AML-193 (cell line): ENCODE measurements at regions not wholly inside any gene's neighbourhood (a gene's known extent, or its start where the extent isn't known, plus 50 kb on each side); places are given as distances from the start of the nearest gene placed in this dataset.
"Not testable (repeated sequence)": the region's sequence is repeated elsewhere in the genome, so short reads cannot be mapped to it uniquely, and the experiment has no call there.

Experiments
- DNase-seq, 2 experiments: peaks; one replicate each; lab custom pipeline; 2025; lab: John Stamatoyannopoulos, UW

DNA sequence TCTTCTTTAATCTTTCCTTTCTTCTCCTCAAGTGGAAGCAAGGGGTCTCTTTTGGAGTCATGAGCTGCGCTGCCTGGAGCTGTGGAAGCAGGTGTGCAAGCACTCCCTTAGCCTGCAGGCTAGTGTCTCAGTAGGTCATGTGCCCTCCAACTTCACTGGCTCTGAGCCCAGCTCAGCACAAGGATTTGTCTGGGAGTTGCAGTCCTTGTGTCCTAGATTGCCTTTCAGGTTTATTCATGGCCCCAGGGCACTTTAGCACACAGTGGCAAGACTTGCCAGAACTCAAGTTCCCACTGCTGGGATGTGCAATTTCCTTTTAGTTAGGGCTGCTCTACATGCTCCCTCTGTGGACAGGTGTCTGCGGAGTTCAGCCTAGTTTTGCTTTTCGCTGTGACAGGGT lies 211.7 kb downstream of the LIG4 start:
- DNase-seq = no peak

DNA sequence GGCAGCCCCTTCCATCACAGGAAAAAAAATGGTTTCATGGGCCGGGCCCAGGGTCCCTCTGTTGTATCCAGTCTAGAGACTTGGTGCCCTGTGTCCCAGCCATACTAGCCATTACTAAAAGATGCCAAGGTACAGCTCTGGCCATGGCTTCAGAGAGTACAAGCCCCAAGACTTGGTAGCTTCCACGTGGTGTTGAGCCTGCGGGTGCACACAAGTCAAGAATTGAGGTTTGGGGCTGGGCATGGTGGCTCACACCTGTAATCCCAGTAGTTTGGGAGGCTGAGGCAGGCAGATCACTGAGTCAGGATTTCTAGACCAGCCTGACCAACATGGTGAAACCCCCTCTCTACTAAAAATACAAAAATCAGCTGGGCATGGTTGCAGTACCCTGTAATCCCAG lies 214.3 kb downstream of the LIG4 start:
- no peak for DNase-seq

DNA sequence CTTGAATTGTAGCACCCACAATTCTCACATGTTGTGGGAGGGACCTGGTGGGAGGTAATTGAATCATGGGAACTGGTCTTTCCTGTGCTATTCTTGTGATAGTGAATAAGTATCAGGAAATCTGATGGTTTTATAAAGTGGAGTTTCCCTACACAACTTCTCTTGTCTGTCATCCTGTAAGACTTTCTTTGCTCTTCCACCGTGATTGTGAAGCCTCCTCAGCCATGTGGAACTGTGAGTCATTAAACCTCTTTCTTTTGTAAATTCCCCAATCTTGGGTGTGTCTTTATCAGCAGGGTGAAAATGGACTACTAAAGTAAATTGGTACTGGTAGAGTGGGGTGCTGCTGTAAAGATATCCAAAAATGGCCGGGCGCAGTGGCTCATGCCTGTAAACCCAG lies 215.6 kb downstream of the LIG4 start:
- no peak for DNase-seq

DNA sequence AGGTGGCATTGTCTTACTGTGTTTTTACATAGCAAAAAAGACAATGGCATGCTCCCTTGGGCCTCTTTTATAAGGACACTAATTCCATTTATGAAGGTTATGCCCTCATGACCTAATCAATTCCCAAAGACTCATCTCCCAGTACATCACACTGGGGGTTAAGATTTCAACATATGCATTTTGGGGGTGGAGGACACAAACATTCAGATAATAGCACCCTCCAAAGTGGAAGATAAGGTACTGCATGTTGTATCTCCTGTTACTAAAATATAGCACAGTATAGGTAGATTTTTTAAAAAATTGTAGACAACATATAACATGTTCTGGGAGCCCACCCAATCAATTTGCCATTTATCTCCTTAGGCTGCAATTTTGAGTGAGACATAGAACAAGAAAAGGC lies 221.2 kb downstream of the LIG4 start:
- DNase-seq = no peak

DNA sequence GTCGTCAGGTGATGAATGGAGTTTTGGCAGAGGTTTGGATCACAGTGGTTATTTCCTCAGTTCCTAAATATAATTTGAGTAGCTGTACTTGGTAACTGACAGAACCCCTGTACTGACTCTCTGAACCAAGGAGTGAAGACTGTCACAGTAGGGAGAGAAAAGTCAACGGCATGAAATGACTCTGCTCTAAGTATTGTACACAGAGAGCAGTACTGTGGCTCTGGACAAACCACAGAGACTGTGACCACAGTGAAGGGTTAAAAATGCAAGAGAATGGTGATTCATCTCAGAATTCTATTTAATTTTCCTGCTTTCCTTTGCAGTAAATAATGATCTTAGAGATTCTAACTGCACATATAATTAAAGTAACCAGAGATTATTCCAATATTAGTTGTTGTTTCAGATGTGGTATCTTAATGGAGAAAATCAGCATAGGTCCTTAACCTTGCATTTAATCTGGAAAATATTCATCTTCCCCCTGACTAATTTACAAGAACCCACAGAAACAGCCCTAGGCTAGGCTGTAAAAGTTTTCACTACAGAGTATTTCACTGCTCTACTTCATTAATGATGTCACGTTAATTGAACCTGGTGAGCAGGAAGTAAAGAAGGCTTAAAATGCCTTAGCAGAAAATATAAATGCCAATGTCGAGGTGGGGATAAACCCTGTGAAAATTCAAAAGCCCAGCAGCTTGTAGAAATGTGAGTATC lies 221.9 kb downstream of the LIG4 start:
- DNase-seq = no peak

GRCh38 chr13:107992542-107992941 lies 222.8 kb downstream of the LIG4 start:
- no peak for DNase-seq

GRCh38 chr13:107977071-107977574 lies 238.2 kb downstream of the LIG4 start:
- DNase-seq = no peak

DNA sequence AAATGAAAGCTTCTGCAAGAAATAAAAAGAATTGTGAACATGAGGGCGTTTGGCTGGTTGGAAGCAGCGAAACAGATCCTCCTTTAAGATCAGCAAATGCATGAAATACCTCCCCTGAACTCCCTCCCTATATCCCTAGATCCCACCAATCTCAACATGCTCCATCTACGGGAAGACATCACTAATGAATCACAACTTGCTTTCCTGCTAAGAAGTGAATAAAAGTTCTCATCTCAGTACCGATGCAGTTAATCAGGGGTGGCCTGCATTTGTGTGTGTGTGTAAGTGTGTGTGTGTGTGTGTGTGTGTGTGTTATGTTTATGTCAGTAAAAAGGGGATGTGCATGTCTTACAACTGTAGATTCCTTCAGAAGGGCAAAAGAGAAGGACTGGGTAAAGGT lies 238.7 kb downstream of the LIG4 start:
- DNase-seq = no peak

- DNase-seq = no peak
Measured at GRCh38 chr13:107974409-107974808, 240.9 kb downstream of the LIG4 start.

DNA sequence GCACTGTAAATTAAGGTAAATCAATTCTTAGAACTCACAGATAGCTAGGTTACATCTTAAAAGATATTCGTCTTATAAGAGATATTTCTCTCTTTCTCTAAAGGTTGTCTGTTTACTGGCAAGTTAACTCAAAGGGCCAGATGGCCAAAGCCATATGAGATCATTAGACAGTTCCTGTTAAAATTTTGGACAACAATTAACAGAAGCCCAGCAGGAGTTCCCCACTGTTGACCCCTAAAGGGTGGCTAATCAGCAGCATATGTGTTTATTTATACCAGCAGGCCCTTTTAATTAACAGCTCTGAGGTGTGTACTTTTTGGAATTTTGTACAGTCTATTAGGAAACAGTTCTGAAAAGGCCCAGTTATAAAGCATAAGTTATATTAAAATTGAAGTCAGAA lies 245.8 kb downstream of the LIG4 start:
- no peak for DNase-seq

- DNase-seq = no peak
Measured at GRCh38 chr13:107968470-107968869, 246.9 kb downstream of the LIG4 start.

DNA sequence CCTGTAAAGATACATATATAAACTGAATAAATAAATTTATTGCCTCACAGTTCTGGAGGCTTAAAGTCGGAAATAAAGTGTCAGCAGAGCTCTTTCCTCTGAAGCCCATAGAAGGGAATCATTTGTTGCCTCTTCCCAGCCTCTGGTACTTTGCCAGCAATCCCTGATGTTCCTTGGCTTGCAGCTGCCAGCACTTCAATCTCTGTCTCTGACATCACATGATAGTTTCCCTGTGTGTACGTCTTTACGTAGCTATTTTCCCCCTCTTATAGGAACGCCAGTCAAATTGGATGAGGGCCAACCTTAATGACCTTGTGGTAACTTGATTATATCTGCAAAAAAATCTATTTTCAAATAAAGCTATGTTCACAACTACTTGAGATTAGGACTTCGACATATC lies 250.9 kb downstream of the LIG4 start:
- no peak for DNase-seq

DNA sequence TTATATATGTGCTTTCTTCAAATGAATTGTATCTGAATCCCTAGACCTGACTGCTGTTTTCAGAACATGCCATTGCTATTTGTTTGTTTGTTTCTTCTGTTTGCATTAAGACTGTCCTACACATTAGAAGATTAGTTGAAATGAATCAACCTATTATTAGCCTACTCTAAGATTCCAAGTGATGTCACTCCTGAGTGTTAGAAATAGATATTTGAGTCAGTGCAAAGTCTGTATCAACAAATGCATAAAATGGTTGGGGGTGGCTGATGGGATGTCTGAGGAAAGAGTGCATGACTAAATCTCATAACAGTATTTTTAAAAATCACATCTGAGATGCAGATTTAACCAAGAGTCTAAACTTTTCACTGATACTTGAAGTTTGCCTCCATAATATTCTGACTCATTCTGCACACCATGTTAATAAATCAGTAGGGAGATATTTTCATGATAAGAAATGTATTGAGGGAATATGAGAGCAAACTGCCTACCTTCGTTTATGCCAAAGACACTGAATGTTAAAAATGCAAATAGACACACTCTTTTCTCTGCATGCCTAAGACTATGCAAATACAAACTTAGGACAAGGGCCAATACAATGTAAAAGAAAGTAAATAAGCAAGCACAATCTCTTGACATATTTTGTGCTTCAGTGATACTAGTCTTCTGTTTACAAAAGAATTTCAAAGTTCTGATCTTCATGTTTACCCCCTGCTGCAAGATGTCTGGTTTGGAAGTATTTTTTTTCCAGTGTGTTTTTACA lies 253.3 kb downstream of the LIG4 start:
- DNase-seq = no peak

GRCh38 chr13:107960301-107960700 lies 255.0 kb downstream of the LIG4 start:
- no peak for DNase-seq

- no peak for DNase-seq
Measured at GRCh38 chr13:107956889-107957288, 258.4 kb downstream of the LIG4 start.

DNA sequence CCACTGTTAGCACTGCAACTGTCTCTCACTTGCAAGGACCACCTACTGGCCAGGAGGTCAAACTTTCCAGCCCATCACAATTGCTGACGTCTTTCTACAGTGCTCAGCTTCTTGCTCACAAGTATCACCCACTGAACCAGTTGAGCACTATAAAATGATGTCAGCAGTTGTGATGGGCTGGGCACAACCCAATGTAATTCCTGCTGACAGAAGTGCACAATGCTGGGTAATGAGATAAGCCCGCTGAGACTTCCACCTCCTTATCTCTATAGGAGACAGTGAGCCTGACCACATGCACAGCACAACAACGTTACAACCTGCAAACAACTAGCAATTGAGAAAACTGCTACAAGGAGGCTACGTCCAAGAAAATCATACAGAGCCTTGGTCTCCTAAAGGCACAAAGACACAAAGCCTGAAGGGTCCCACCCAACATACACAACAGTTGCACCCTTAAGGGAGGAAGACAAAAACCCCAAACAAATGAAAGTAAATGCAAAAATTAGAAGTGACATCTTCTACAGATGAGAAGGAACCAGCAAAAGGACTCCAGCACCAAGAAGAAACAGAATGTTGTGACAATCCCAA lies 273.2 kb downstream of the LIG4 start:
- DNase-seq = no peak

- no peak for DNase-seq
Measured at GRCh38 chr13:107941345-107942029, 273.8 kb downstream of the LIG4 start.

- DNase-seq = no peak
Measured at GRCh38 chr13:107937848-107938247, 277.5 kb downstream of the LIG4 start.

GRCh38 chr13:107931056-107931455 lies 284.3 kb downstream of the LIG4 start:
- DNase-seq = no peak

GRCh38 chr13:107928762-107929161 lies 286.6 kb downstream of the LIG4 start:
- DNase-seq = no peak

DNA sequence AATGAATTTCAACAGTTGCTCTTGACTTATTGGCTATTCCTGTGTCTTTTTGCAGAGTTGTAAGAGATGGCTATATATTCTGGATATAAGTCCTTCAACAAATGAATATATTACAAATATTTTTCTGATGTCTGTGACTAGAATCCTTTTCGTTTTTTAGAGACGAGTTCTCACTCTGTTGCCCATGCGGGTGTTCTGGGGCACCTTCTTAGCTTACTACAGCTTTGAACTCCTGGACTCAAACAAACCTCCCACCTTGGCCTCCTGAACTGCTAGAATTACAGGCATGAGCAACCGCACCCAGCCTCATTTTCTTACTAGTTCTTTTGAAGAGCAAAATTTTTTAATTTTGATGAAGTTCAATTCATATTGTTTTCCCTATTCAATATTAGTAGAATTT lies 287.8 kb downstream of the LIG4 start:
- no peak for DNase-seq

GRCh38 chr13:107926515-107926914 lies 288.8 kb downstream of the LIG4 start:
- DNase-seq = not testable (repeated sequence)

- DNase-seq = not testable (repeated sequence)
Measured at GRCh38 chr13:107916902-107917301, 298.4 kb downstream of the LIG4 start.
